ENCODE measurements at regions not wholly inside any gene's neighbourhood (a gene's known extent, or its start where the extent isn't known, plus 50 kb on each side); places are given as distances from the start of the nearest gene placed in this dataset.

GRCh38 chr17:77451245-77451893 is 310.6 kb downstream of the SEC14L1 start (continued):
- TF ChIP-seq ZNF645 (tag by site-specific recombination; IDR thresholded peaks at IDR 0.05) (no peak), PBX3 (CRISPR knock-in tag; IDR thresholded peaks at IDR 0.05) (no peak), ZNF768 (tag by site-specific recombination; IDR thresholded peaks at IDR 0.05) (no peak), AEBP2 (tag by site-specific recombination; IDR thresholded peaks at IDR 0.05; ENCODE audit: borderline replicate concordance) (no peak), ZNF76 (tag by site-specific recombination; IDR thresholded peaks at IDR 0.05; ENCODE audit: borderline replicate concordance, low read depth) (0 out of 2 replicates have a peak, but pooled peaks have one; percentile 54), HOXC10 (CRISPR knock-in tag; IDR thresholded peaks at IDR 0.05) (no peak), ZNF549 (tag by site-specific recombination; IDR thresholded peaks at IDR 0.05) (no peak), ZNF626 (tag by site-specific recombination; IDR thresholded peaks at IDR 0.05) (no peak), ZNF23 (tag by site-specific recombination; IDR thresholded peaks at IDR 0.05; ENCODE audit: borderline replicate concordance) (no peak), YY2 (tag by site-specific recombination; IDR thresholded peaks at IDR 0.05) (no peak), GFI1B (tag by site-specific recombination; IDR thresholded peaks at IDR 0.05) (no peak), ZNF558 (tag by site-specific recombination; IDR thresholded peaks at IDR 0.05) (no peak), ZNF280C (tag by site-specific recombination; IDR thresholded peaks at IDR 0.05) (no peak), ZNF16 (tag by site-specific recombination; IDR thresholded peaks at IDR 0.05; ENCODE audit: low read depth) (no peak), SP7 (tag by site-specific recombination; IDR thresholded peaks at IDR 0.05) (peak; percentile 56), ZNF223 (tag by site-specific recombination; IDR thresholded peaks at IDR 0.05) (no peak), ZNF350 (tag by site-specific recombination; IDR thresholded peaks at IDR 0.05) (no peak), ZNF670 (tag by site-specific recombination; IDR thresholded peaks at IDR 0.05; ENCODE audit: low read depth) (no peak), SP3 (tag by site-specific recombination; IDR thresholded peaks at IDR 0.05) (peak; percentile 36; the same call in 1 of the 2 replicates), ZNF416 (tag by site-specific recombination; IDR thresholded peaks at IDR 0.05) (no peak), ZNF610 (tag by site-specific recombination; IDR thresholded peaks at IDR 0.05; ENCODE audit: borderline replicate concordance) (no peak), ZNF624 (tag by site-specific recombination; IDR thresholded peaks at IDR 0.05) (no peak), ZNF19 (tag by site-specific recombination; IDR thresholded peaks at IDR 0.05; ENCODE audit: low read depth) (no peak), ZNF843 (tag by site-specific recombination; IDR thresholded peaks at IDR 0.05) (no peak), MYNN (tag by site-specific recombination; IDR thresholded peaks at IDR 0.05; ENCODE audit: borderline replicate concordance) (no peak), ZBTB44 (tag by site-specific recombination; IDR thresholded peaks at IDR 0.05) (no peak)
- TF ChIP-seq, protein P1, sequence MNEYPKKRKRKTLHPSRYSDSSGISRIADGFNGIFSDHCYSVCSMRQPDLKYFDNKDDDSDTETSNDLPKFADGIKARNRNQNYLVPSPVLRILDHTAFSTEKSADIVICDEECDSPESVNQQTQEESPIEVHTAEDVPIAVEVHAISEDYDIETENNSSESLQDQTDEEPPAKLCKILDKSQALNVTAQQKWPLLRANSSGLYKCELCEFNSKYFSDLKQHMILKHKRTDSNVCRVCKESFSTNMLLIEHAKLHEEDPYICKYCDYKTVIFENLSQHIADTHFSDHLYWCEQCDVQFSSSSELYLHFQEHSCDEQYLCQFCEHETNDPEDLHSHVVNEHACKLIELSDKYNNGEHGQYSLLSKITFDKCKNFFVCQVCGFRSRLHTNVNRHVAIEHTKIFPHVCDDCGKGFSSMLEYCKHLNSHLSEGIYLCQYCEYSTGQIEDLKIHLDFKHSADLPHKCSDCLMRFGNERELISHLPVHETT (tag by site-specific recombination; IDR thresholded peaks at IDR 0.05) = no peak
- TF ChIP-seq, protein P2, sequence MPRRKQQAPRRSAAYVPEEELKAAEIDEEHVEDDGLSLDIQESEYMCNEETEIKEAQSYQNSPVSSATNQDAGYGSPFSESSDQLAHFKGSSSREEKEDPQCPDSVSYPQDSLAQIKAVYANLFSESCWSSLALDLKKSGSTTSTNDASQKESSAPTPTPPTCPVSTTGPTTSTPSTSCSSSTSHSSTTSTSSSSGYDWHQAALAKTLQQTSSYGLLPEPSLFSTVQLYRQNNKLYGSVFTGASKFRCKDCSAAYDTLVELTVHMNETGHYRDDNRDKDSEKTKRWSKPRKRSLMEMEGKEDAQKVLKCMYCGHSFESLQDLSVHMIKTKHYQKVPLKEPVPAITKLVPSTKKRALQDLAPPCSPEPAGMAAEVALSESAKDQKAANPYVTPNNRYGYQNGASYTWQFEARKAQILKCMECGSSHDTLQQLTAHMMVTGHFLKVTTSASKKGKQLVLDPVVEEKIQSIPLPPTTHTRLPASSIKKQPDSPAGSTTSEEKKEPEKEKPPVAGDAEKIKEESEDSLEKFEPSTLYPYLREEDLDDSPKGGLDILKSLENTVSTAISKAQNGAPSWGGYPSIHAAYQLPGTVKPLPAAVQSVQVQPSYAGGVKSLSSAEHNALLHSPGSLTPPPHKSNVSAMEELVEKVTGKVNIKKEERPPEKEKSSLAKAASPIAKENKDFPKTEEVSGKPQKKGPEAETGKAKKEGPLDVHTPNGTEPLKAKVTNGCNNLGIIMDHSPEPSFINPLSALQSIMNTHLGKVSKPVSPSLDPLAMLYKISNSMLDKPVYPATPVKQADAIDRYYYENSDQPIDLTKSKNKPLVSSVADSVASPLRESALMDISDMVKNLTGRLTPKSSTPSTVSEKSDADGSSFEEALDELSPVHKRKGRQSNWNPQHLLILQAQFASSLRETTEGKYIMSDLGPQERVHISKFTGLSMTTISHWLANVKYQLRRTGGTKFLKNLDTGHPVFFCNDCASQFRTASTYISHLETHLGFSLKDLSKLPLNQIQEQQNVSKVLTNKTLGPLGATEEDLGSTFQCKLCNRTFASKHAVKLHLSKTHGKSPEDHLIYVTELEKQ (tag by site-specific recombination; IDR thresholded peaks at IDR 0.05; ENCODE audit: borderline replicate concordance) = no peak
